Lung (tissue), 11 donors: ENCODE measurements at regions not wholly inside any gene's neighbourhood (a gene's known extent, or its start where the extent isn't known, plus 50 kb on each side); places are given as distances from the start of the nearest gene placed in this dataset.
"Not testable (repeated sequence)": the region's sequence is repeated elsewhere in the genome, so short reads cannot be mapped to it uniquely, and the experiment has no call there.

ENCODE experiments used
- ATAC-seq: fragments of 200-7000 bp; cut with Tn5 transposase; one replicate; pipeline ENCODE4 v1.9.1; 2020; ENCODE audit warnings: moderate number of reproducible peaks; ENCODE audit not compliant: insufficient read depth, low FRiP score
- DNase-seq, 3 donors: peaks; one replicate each; pipeline ENCODE4 v3.0.0-alpha.2; 2013 to 2017
- H3K27ac ChIP-seq, 2 donors: one replicate each; pipeline ENCODE4 v1.5.1; 2013; ENCODE audit warnings: mild to moderate bottlenecking in 2 of 2, moderate library complexity in 2 of 2, control low read depth in 1 of 2, inconsistent platforms in 1 of 2, low read depth in 1 of 2, low read length in 1 of 2
- H3K27me3 ChIP-seq, 3 donors: one replicate each; pipeline ENCODE4 v1.5.1; 2013; ENCODE audit warnings: low read length in 2 of 3; ENCODE audit not compliant: control insufficient read depth in 3 of 3, insufficient read depth in 3 of 3
- H3K36me3 ChIP-seq, 4 donors: one replicate each; pipeline ENCODE4 v1.5.1; 2013; ENCODE audit warnings: low read length in 4 of 4, mild to moderate bottlenecking in 1 of 4, moderate library complexity in 1 of 4; ENCODE audit not compliant: control insufficient read depth in 4 of 4, insufficient read depth in 4 of 4
- H3K4me1 ChIP-seq, 5 donors: one replicate each; pipeline ENCODE4 v1.5.1; 2013; ENCODE audit warnings: low read length in 5 of 5, mild to moderate bottlenecking in 2 of 5, moderate library complexity in 1 of 5; ENCODE audit not compliant: control insufficient read depth in 5 of 5, insufficient read depth in 5 of 5
- H3K4me3 ChIP-seq: one replicate; pipeline ENCODE4 v1.5.1; 2013; ENCODE audit warnings: mild to moderate bottlenecking, control low read depth, moderate library complexity
- H3K9ac ChIP-seq, 2 donors: one replicate each; pipeline ENCODE4 v1.5.1; 2013; ENCODE audit warnings: low read length in 2 of 2, control low read depth in 1 of 2; ENCODE audit not compliant: insufficient read depth in 1 of 2
- H3K9me3 ChIP-seq, 4 donors: one replicate each; pipeline ENCODE4 v1.5.1; 2013; ENCODE audit warnings: low read length in 3 of 4, mild to moderate bottlenecking in 1 of 4, moderate library complexity in 1 of 4; ENCODE audit not compliant: control insufficient read depth in 4 of 4, insufficient read depth in 3 of 4
- WGBS, 2 donors: extraction: QIAGEN DNeasy Blood & Tissue Kit; methylation state at CpG; one replicate each; pipeline ENCODE4 v1.1.7; 2013; 5-methylcytosine and 5-hydroxymethylcytosine counted together
- TF ChIP-seq, protein P1 (sequence below): IDR thresholded peaks from 2 replicates; pipeline ENCODE4 v1.5.1; 2012; ENCODE audit warnings: mild to moderate bottlenecking; ENCODE audit errors: control extremely low read depth, extremely low read depth
- donor health status: control.
- donor health status: control.
- donor health status: Bipolar disorder and iron deficiency.
- donor health status: healthy.
- donor health status: DM: yes; HTN: yes; CAD: no.

- no peaks in the 10 kb centered on the region for H3K27me3 ChIP-seq
- no peaks in the 10 kb centered on the region for H3K4me1 ChIP-seq
- DNase-seq, result no peak
- no peak overlapping the region for H3K4me3 ChIP-seq
- 5 to 7% methylated on average over 11 of the region's 11 CpGs for WGBS, 2 donors
- no peak overlapping the region for H3K9ac ChIP-seq
- no peak for ATAC-seq
- H3K27ac ChIP-seq, result no peak overlapping the region
- TF ChIP-seq, protein P1, sequence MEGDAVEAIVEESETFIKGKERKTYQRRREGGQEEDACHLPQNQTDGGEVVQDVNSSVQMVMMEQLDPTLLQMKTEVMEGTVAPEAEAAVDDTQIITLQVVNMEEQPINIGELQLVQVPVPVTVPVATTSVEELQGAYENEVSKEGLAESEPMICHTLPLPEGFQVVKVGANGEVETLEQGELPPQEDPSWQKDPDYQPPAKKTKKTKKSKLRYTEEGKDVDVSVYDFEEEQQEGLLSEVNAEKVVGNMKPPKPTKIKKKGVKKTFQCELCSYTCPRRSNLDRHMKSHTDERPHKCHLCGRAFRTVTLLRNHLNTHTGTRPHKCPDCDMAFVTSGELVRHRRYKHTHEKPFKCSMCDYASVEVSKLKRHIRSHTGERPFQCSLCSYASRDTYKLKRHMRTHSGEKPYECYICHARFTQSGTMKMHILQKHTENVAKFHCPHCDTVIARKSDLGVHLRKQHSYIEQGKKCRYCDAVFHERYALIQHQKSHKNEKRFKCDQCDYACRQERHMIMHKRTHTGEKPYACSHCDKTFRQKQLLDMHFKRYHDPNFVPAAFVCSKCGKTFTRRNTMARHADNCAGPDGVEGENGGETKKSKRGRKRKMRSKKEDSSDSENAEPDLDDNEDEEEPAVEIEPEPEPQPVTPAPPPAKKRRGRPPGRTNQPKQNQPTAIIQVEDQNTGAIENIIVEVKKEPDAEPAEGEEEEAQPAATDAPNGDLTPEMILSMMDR, result no peak
- no peaks in the 10 kb centered on the region for H3K9me3 ChIP-seq
- H3K36me3 ChIP-seq, result no peaks in the 10 kb centered on the region
Observed at GRCh38 chrX:850471-850916, 219.9 kb downstream of the SHOX start.

- no peaks in the 10 kb centered on the region for H3K36me3 ChIP-seq
- no peak overlapping the region for H3K4me3 ChIP-seq
- no peaks in the 10 kb centered on the region for H3K4me1 ChIP-seq
- H3K27me3 ChIP-seq, result no peaks in the 10 kb centered on the region
- TF ChIP-seq, protein P1, result no peak
- DNase-seq, result no peak
- no peak overlapping the region for H3K9ac ChIP-seq
- 50 to 82% methylated on average over 6 of the region's 6 CpGs for WGBS, 2 donors
- no peak overlapping the region for H3K27ac ChIP-seq
- no peaks in the 10 kb centered on the region for H3K9me3 ChIP-seq
- ATAC-seq, result no peak
Observed at GRCh38 chrX:848386-848785, 217.8 kb downstream of the SHOX start.

DNA sequence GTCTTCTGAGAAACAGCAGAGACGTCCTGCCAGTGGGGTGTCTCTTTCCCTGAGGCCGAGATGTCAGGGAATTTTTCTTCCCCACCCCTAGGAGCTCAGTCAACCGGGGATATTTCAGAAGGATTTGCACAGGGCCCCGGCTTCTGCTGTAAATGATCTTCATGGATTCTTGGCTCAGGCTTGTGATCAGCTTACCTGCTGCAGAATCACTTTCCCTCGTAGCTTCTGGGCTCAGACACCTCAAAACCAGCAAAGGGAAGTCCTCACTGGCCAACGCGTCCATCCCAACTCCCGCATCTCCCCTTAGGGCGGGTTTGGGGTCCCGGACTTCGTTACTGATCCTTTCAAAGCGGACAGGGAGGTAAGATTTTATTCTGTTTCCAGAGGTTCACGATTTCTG, 212.7 kb downstream of the SHOX start:
- ATAC-seq (no peak), DNase-seq (no peak)
- Histone ChIP-seq H3K4me3 (no peak overlapping the region), H3K4me1 (no peaks in the 10 kb centered on the region), H3K36me3 (no peaks in the 10 kb centered on the region), H3K27ac (no peak overlapping the region), H3K9ac (no peak overlapping the region), H3K9me3 (peaks cover 0 to 4% (median 0%) of the 10 kb centered on the region in 4 donors), H3K27me3 (no peaks in the 10 kb centered on the region)
- WGBS, 2 donors, result 63 to 76% methylated on average over 13 of the region's 13 CpGs
- TF ChIP-seq, protein P1, result no peak

GRCh38 chrX:840556-840955, 210.0 kb downstream of the SHOX start:
- Histone ChIP-seq H3K9ac (no peak overlapping the region), H3K4me1 (no peaks in the 10 kb centered on the region), H3K9me3 (peaks cover 0 to 10% (median 4%) of the 10 kb centered on the region in 4 donors), H3K4me3 (no peak overlapping the region), H3K27me3 (no peaks in the 10 kb centered on the region), H3K36me3 (no peaks in the 10 kb centered on the region), H3K27ac (no peak overlapping the region)
- DNase-seq (no peak), ATAC-seq (no peak)
- 77 to 86% methylated on average over 13 of the region's 13 CpGs for WGBS, 2 donors
- TF ChIP-seq, protein P1, result no peak

- not testable (repeated sequence) for H3K9ac ChIP-seq, H3K4me3 ChIP-seq, H3K27ac ChIP-seq, DNase-seq, H3K9me3 ChIP-seq, H3K4me1 ChIP-seq, ATAC-seq, H3K27me3 ChIP-seq, H3K36me3 ChIP-seq
- WGBS, 2 donors, result 63 to 68% methylated on average over 13 of the region's 13 CpGs
Observed at GRCh38 chrX:838666-839065, 208.1 kb downstream of the SHOX start.

GRCh38 chrX:835857-836256, 205.3 kb downstream of the SHOX start:
- not testable (repeated sequence) for H3K4me3 ChIP-seq, ATAC-seq, H3K9ac ChIP-seq, DNase-seq, H3K27me3 ChIP-seq, H3K4me1 ChIP-seq, H3K27ac ChIP-seq, H3K36me3 ChIP-seq
- H3K9me3 ChIP-seq, result peaks cover 0 to 11% (median 8%) of the 10 kb centered on the region in 4 donors
- WGBS, 2 donors, result 93 to 97% methylated on average over 3 of the region's 3 CpGs
